ENCODE measurements at regions not wholly inside any gene's neighbourhood (a gene's known extent, or its start where the extent isn't known, plus 50 kb on each side); places are given as distances from the start of the nearest gene placed in this dataset.

DNA sequence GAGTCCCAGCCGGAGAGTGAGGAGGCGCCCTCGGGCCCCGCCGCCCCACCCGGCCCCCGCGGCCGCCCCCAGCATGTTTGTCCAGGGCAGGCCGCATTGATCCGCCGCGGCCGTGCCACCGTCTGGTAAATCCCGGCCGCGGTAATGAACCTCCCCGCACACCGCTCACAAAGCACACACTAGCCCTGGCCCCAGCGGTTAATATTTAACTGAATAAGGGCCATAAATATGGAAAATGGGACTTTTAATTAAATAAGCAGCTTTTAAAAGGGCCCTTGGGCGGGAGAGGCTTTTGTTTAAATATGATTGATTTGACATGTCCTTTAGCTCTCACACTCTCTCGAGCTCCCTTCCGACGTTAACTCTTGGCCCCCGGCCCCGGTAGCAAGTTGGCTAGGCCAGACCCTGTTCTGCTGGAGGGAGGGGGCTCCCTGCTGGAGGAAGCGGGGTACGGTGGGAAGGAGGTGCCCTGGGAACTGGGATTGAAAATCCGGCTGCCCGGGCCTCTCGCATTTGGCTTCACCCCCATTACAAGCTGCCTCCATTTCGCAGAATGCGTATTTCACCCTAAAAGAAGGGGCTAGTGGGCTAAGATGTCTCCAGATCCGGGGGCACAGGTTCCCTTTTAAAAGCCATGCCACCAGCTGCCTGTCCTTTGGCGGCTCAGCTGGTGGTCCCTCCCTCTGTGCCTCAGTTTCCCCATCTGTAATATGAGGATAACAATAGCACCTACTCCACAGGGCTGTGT, 199.8 kb downstream of the RBM19 start:
- no peak for DNase-seq

DNA sequence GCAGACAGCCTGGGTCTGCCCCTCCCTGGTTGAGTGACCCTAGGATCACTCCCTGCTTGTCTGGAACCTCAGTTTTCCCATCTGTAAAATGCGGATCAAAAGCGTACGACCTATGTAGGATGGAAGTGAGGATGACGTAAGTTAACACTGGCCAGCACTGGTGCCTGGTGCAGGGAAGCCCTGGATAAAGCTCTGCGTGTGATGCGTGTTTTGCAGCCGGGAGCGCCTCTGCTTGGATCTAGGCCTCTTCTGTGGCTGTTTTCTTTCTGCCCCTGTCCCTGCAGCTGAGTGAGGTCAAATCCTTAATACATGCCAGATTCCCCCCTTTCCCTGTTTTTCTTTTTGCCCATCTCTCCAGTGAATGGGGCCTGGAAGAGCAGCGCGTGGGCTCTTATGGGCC, 201.5 kb downstream of the RBM19 start:
- no peak for DNase-seq

DNA sequence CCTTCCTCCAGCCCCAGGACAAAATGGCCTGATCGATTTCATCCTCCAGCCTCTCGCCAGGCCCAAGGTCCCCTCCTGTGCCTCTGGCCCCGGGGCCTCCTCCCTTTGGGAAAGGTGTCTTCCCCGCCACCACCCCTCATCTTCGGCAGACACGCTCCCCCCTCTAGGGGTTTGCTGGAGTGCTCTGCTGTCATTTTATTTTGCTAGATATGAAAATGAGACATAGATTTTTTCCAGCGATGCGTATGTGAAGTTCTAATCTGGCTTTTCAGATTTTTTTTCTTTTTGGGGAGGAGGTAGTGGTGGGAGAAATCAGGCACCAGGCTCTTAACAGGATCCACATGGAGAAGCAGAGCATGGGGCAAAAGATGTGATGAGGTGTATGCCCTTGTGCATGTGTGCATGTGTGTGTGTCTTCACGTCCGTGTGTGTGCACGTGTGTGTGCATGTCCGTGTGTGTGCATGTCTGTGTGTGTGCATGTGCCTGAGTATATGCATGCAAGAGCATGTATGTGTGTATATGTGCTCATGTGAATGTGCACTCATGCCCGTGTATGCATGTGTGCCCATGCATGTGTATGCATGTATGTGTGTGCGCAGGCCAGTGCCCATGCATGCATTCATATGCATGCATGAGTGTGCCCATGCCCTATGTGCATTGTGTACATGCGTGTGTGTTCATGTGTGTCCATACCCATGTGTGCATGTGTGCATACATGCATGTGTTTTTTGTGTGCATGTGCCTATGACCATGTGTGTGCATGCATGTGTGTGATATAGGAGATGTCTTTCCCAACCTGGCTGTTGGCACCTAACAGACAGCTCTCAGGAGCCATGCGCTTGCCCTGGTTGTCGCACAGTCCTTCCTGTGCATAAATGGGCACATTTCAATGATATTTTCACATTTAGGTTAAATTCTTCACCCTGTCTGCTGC, 203.0 kb downstream of the RBM19 start:
- no peak for DNase-seq

DNA sequence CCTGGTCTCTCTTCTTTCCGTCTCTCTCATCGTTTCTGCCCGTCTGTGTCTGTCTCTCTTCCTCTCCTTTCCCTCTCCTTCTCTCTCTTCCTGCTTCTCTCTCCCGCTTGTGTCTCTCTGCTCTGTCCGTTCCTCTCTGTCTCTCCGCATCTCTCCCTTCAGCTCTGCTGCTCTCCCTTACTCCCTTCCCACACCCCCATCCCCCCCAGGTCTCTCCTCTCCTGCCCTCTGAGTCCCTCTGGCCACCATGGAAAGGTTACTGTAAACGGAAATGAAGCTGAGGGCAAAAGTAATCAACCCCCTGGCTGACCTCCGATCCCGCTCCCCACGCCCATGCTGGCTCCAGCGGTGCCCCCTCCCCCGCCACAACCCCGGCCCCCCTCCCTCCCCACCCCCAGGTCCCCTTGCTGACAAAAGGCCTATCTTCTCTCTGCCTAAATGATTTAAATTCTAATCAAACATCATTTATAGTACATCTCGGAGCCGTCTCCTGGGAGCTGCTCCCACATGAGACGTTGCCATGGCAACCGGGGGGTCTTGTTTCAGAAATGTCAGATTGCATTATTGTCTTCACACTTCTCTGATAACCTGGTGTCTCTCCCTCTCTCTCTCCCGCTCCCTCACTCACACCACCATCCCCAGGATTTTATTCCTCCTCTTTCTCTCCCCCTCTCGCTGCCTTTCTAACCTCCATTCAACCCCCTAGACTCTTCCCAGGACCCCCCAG, 203.8 kb downstream of the RBM19 start:
- no peak for DNase-seq

DNA sequence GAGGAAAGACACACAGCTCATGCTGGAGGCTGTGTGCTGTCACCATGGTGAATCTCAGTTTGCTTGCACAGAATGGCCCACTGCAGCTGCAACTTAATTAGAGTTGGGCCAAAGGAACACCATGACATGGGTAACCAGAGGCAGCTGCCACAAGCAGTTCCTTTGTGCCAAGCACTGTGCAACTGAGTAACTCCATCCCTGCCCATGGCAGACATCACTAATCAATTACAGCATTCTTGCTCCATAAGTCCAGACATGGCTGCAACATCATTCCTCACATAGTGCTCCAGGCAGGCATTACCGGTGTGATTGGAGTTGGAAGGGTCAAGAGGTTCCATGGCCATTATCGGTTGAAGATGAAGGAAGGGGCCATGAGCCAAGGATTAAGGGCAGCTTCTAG, 207.0 kb downstream of the RBM19 start:
- DNase-seq = no peak

DNA sequence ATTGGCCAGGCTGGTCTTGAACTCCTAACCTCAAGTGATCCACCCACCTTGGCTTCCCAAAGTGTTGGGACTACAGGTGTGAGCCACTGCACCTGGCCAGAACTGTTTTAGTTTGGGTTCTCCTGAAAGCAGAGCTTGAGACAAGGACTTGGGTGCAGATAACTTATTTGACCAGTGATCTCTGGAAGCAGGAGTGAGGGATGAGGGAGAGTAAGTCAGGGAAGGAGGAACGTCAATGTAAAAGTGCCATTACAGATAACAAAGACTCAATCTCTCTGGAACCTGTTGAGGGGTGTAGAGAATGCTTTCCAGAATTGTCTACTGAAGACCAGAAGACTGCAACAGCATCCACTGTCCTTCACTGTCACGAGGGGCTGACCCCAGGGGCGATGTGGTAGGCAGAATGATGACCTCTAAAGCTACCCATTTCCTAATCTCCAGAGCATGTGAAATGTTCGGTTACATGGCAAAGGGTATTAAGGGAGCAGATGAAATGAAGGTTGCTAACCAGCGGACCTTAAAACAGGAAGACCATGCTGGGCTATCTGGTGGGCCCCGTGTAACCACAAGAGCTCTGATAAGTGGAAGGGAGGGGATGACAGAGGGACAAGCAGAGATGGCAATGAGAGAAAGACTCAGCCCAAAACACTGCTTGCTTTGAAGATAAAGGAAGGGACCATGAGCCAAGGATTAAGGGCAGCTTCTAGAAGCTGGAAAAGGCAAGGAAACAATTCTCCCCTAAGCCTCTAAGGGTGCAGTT, 207.8 kb downstream of the RBM19 start:
- no peak for DNase-seq

DNA sequence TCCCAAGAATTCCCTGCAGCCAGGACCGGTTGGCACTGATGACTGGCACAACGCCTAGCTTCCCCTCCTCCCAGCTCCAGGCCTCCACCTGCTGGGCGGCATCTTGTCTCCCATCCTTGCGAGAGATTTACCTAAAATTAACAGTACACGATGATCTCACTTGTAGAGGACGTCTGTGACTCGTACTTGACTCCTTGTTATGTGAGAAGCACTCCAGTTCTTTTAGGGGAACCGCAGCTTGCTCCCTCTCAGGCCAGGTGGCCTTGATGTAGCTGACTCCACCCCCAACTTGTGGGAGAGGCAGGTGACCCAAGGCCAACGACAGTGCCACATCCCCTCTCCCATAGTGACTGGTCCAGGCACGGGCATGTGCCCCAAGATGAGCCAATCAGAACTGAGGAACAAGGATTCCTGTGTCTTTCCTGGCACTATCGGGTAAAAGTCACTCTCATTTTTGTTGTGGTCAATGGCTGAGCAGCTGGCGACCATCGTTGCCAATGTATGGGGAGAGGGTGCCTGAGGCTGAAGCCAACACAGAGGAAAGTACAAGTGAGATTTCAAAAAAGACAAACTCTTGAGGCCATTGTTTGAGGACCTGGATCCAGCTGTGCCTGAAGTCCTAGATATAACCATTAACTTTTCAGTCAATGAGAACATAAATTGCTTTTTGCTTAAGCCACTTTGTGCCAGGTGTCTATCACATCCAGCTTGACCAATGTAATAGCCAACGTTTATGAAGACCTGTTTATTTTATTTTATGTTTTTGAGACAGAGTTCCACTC, 208.7 kb downstream of the RBM19 start:
- DNase-seq = no peak

DNA sequence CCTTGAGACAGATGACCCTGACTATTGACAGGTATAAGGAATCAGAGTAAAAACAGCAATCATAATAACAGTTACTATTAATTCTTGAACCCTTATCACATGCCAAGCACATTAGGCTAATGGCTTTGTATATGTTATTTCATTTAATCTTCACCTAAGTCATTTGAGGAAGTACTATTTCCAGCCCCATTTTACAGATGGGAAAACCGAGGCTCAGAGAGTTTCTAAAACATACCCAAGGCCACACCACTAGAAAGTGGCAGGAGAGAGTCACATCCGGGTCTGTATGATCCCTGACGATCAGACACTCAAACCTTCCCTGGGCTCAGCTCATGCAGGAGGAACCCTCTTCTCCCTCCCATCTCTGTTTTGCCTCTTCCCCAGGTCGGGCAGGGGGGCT, 209.5 kb downstream of the RBM19 start:
- no peak for DNase-seq

DNA sequence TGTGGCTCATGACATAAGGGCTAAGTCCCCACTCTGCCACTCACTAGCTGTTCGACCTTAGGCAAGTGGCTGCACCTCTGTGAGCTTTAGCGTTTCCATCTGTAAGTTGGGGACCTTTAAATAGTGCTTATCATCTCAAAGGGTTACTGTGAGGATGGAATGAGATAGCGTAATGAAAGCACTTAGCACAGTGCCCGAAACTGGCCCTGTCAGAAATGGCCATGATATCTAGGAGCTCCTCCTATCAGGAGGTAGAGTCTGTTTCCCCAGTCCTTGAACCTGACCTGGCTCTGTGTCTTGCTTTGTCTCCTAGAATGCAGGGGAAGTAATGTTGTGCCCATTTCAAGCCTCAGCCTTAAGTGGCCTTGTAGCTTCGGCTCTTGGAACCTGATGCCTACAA, 211.0 kb downstream of the RBM19 start:
- no peak for DNase-seq

DNA sequence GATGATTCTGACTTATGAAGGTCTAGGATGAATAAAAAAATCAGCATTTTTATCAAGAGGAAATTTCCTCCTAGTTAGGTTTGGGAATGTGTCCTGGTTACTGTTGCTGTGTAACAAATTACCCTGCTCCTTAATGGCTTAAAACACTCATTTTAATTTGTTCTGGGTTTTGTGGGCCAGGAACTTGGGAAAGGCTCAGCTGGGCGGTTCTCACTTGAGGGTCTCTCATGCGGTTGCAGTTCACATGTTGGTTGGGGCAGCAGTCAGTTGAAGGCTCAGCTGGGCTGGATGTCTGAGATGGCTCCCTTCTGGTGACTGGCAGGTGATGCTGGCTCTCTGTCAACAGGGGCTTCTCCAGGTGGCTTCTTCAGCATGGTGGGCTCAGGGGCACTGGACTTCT, 214.6 kb downstream of the RBM19 start:
- no peak for DNase-seq

DNA sequence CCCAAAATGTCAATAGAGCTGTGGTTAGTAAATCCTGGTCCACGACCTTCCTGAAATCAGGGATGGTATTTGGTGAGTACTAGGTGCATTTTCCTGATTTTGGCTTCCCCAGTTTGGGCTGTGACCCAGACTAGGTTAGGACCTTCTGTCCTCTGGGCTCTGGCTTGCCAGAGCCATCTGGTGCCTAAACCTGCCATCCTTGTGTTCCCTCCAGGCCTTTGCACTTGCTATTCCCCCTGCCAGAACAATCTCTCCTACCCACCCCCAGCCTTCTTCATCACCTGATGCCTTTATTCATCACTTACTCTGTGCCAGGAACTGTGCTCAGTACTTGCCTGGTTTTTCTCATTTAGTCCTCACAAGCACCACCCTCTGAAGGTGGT, 216.7 kb downstream of the RBM19 start:
- no peak for DNase-seq

DNA sequence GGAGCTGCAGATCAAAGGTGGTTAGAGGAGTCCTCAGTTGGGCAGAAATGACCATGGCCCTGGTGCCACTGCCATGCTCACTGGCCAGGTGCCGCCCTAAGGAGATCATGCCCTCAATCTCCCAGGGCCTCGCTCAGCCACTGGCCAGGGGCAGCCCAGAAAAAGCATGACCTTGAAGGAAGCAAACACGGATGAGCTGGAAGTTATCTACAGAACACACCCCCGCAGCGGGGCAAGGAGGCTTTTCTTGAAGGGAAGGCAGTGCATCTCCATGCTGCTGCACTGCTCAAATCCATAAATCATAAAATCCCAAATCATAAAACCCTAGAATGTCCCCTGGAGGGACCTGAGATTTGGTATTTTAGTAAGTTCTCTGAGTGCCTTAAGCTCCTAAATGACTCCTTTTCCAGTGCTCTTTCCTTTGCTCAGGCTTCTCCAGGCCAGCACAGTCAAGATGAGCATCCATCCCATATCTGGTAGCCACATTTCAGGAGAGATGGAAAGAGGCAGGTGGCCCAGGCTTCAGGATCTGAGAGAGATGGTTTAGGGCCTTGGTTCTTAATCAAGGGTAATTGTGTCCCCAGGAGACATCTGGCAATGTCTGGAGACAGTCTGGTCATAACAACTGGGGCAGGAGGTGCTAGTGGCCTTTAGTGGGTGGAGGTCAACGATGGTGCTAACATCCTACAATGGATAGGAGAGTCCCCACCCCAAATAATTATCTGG, 217.3 kb downstream of the RBM19 start:
- DNase-seq = no peak

DNA sequence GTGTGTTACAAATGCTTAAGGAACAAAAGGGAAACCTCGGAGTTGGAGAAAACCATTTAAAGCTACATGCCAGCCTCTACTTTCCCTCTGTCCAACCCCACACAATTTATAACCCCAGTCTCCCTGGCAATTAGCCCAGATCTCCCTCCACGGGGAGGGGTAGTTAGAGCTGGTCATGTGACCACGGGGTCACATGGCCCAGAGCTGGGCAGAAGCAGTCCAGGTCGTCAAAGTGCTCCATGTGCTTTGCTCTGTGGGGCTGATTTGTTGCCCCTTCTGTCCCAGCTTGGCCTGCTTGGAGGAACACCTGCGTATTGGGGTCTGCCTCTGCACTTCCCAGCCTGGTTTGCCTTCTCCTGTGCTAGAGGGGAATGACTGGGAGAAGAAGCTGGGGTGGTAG, 219.1 kb downstream of the RBM19 start:
- no peak for DNase-seq

DNA sequence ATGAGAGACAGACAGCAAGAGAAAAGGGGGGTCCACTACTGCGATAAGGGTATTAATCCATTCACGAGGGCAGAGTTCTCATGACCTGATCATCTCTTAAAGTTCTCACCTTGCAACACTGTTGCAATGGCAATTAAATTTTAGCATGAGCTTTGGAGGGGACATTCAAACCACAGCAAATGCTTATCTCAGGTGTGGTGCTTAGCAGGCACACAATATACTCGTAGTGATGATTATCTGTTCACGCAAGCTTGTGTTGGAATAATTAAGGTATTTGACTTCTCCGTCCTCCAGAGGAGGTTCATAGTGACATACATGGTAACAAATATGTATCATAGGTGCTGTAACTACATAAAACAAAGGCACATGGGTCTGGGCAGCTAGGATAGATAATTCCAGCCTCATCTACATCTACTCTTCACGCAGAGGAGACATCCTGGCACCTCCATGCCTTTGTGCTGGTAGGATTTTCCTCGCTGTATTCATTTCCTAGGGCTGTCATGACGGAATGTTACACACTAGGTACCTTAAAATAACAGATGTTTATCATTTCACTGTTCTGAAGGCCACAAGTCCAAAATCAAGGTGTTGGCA, 221.2 kb downstream of the RBM19 start:
- no peak for DNase-seq

DNA sequence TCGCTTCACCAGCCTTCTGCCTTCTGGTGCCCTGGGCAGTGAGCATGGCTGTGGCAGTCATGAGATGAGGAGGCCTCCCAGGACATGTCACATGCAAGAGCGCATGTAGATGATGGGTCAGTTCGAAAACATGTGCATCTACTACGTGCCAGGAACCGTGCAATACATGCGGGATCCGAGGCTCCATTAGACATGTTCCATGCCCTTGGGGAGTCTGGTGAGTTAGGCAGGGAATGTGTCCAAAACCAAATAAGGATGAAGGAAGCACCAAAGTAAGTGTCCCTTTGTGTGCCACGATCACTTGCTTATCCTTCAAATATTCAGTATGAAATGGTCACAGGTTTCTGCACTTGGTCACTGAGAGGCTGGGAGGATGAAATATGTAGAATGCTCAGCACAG, 223.3 kb downstream of the RBM19 start:
- DNase-seq = no peak

DNA sequence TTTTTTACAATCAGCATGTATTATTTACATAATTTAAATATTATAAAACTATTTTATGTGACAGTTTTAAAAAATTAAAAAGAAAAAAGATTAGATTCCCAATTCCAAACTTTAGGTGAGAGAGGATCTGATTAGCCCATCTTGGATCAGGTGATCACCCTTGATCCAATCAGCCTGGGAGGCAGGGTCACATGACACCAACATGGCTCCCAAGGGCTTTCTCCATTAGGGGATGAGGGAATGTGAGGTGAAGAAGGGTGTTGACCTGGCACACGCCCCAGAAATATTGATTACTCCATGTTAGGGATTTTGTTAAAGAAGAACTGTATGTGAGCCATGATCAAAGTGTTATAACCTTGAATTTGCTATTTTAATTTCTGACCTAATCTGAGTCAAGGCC, 225.4 kb downstream of the RBM19 start:
- DNase-seq = no peak

DNA sequence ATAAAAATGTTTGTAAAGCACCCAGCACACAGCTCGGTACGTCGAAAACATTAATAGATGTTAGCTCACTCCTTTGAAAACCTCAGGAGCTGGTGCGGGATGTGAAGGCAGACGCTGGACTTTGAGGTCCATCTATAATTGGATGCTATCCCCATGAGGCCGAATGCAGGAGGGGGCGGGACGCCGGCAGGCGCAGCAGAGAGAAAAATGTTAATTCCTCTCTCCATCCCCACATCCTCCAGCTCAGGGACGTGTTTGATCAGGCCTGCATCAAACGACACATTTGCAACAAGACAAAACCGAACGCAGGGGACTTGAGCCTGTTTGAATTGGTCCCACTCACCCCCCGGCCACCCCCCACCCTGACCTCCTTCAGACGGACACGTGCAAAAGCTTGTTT, 231.0 kb downstream of the RBM19 start:
- no peak for DNase-seq

DNA sequence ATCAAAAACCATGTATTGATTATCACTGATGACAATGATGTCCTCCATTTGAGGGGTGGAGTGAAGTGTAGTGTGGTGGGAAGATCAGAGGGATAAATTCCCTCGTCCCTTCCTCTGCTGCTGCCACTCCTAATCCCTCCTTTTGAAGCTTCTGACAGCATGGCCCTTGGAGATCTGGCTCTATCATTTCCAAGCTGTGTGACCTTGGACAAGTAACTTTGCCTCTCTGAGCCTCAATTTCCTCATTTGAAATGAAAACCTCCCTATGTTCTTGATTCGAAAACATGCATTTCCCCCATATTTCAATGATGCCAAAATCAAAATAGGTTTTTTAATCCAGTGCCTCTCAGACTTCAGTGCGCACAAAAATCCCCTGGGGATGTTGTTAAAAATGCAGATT, 231.6 kb downstream of the RBM19 start:
- no peak for DNase-seq

DNA sequence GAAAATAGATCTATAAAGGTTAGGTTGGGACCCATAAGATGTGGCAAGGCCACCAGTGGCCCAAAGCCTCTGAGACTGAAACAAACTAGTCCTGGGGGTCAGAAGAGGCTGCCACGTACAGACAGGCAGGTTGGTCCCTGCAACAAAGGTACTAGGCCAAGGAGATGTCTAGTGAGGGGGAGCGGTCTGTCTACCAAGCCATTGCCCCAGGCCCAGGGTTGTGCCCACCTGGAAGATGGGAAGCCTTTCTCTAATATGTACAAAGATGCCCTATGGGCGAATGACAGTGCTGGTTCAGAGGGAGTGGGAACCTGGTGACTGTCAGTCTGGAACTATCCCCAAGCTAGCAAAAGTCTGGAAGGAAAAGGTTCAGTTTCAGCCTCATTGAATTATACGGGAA, 233.2 kb downstream of the RBM19 start:
- no peak for DNase-seq

DNA sequence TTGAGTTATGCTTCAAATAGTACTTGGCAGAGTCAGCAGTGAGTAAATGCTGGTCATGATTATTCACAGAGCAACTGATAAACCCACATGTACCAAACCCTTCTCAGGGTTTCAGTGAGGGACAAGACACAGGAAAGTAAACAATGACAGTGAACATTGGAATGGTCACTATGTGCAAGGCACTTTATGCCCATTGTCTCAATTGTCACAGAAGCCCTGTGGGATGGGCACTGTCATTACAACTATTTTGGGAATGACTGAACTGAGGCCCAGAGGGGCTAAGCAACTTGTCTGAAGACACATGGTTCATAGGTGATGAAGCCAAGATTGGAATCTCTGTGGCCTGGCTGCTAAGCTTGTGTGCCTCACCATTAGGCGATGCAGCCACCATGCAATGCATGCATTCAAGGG, 238.5 kb downstream of the RBM19 start:
- DNase-seq = peak; percentile 16

DNA sequence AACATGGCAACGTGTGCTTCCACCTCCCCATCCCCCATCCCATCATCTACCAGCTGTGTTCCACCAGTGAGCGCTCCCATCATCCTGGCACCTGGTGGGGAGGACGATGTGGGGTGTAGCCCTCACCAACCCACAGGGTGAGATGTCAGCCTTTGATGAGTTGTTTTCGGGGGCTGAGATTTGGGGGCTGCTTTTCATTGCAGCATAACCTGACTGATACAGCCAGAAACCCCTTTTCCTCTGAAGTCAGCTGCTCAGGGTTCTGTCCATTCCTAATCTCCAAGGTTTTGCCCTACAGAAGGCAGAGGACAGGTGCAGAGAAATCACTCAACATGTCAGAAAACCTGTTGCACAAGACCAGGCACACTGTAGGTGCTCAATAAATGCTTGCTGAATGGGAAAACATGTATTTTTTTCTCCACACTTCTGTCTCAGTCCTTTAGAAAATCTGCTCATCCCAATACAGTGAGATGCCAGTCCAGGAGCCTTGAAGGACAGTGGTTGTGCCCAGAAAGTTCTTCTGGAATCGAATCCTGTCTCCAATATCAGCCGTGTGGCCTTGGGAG, 239.8 kb downstream of the RBM19 start:
- DNase-seq = no peak

Measured in fibroblast of upper back skin (primary cell).